ENCODE measurements at regions not wholly inside any gene's neighbourhood (a gene's known extent, or its start where the extent isn't known, plus 50 kb on each side); places are given as distances from the start of the nearest gene placed in this dataset.

GRCh38 chr2:223215254-223215516, 163.2 kb downstream of the KCNE4 start:
- H3K9me3 ChIP-seq, result no peaks in the 10 kb centered on the region
- H3K4me3 ChIP-seq, result no peak overlapping the region
- H3K27ac ChIP-seq, result peak overlapping the region in 3 of 4 donors; percentile 2 to 70 (median 31)
- TF ChIP-seq CTCF (IDR thresholded peaks at IDR 0.05) (no peak), POLR2AphosphoS5 (IDR thresholded peaks at IDR 0.05) (no peak), EP300 (IDR thresholded peaks at IDR 0.05) (no peak), POLR2A (IDR thresholded peaks at IDR 0.05) (no peak)
- intact Hi-C loops (cut with DNase I), result no loop called here
- 50 to 54% methylated on average over 2 of the region's 2 CpGs for WGBS, 2 donors
- peaks cover 0 to 20% (median 17%) of the 10 kb centered on the region in 4 donors for H3K4me1 ChIP-seq
- no peaks in the 10 kb centered on the region for H3K36me3 ChIP-seq
- DNase-seq, result no peak
- no peaks in the 10 kb centered on the region for H3K27me3 ChIP-seq

DNA sequence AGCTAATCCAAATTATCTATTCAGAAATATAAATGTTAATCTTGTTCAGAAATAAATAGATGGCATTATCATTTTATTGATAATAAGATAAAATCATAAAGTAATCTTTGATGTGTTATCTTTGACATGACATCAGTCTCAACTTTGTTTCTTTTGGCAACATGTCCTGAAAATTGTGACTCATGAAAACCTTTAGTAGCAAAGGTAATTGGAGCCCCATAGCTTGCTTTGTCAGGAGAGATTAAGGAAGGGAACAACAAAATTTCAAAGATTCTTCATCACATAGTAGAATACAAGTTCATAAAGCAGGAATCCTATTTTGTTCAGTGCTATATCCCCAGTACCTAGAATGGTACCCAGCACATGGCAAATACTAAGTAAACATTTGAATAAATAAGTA, 165.4 kb downstream of the KCNE4 start:
- DNase-seq, result no peak
- intact Hi-C loops (cut with DNase I), result no loop called here
- H3K27ac ChIP-seq, result no peak overlapping the region
- TF ChIP-seq POLR2AphosphoS5 (IDR thresholded peaks at IDR 0.05) (no peak), CTCF (IDR thresholded peaks at IDR 0.05) (no peak), EP300 (IDR thresholded peaks at IDR 0.05) (no peak), POLR2A (IDR thresholded peaks at IDR 0.05) (no peak)
- no peak overlapping the region for H3K4me3 ChIP-seq
- no peaks in the 10 kb centered on the region for H3K36me3 ChIP-seq
- no peaks in the 10 kb centered on the region for H3K27me3 ChIP-seq
- no peaks in the 10 kb centered on the region for H3K9me3 ChIP-seq
- peaks cover 0 to 20% (median 18%) of the 10 kb centered on the region in 4 donors for H3K4me1 ChIP-seq

DNA sequence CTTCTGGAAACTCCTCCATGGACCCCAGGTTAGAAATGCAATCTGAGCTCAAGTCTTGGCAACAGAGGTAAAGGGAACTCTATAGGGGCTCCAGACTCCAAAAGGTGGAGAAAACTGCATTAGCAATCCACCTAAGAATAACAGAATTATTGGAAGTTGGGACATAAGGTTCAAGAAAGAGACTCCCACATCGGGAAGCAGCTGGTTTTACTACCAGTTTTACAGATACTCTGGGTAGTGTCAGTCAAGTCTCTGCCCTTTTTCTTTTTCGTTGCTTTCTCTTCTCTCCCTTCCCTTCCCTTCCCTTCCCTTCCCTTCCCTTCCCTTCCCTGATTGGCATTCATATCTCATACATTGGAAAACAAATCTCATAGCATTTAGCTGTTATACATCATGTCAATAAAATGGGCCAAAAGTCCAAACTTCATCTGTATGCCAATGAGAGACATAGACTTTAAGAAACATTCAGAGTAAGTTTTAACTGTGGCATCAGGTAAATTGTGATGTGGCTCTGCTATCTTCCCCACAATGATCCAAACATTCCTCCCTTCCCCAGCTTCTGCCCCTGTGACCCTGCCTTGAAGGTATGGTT, 166.7 kb downstream of the KCNE4 start:
- TF ChIP-seq POLR2A (IDR thresholded peaks at IDR 0.05) (no peak), EP300 (IDR thresholded peaks at IDR 0.05) (no peak), CTCF (IDR thresholded peaks at IDR 0.05) (no peak), POLR2AphosphoS5 (IDR thresholded peaks at IDR 0.05) (no peak)
- no peak overlapping the region for H3K27ac ChIP-seq
- peaks cover 0 to 21% (median 18%) of the 10 kb centered on the region in 4 donors for H3K4me1 ChIP-seq
- 47 to 62% methylated on average over 2 of the region's 2 CpGs for WGBS, 2 donors
- H3K36me3 ChIP-seq, result no peaks in the 10 kb centered on the region
- intact Hi-C loops (cut with DNase I), result no loop called here
- no peak overlapping the region for H3K4me3 ChIP-seq
- no peaks in the 10 kb centered on the region for H3K9me3 ChIP-seq
- H3K27me3 ChIP-seq, result no peaks in the 10 kb centered on the region
- no peak for DNase-seq

- Histone ChIP-seq H3K4me1 (peaks cover 0 to 10% (median 7%) of the 10 kb centered on the region in 4 donors), H3K27me3 (no peaks in the 10 kb centered on the region), H3K36me3 (no peaks in the 10 kb centered on the region), H3K9me3 (no peaks in the 10 kb centered on the region), H3K27ac (no peak overlapping the region), H3K4me3 (no peak overlapping the region)
- 75 to 79% methylated on average over 9 of the region's 9 CpGs for WGBS, 2 donors
- TF ChIP-seq CTCF (IDR thresholded peaks at IDR 0.05), result no peak
- no peak for TF ChIP-seq POLR2A (IDR thresholded peaks at IDR 0.05)
- no peak for TF ChIP-seq POLR2AphosphoS5 (IDR thresholded peaks at IDR 0.05)
- TF ChIP-seq EP300 (IDR thresholded peaks at IDR 0.05), result no peak
- no peak for DNase-seq
- intact Hi-C loops (cut with DNase I), result no loop called here
These were observed 168.1 kb downstream of the KCNE4 start for GRCh38 chr2:223219872-223220657.

- Histone ChIP-seq H3K27me3 (no peaks in the 10 kb centered on the region), H3K36me3 (no peaks in the 10 kb centered on the region), H3K27ac (no peak overlapping the region), H3K4me1 (peaks cover 0 to 5% (median 2%) of the 10 kb centered on the region in 4 donors), H3K4me3 (no peak overlapping the region), H3K9me3 (no peaks in the 10 kb centered on the region)
- intact Hi-C loops (cut with DNase I), result no loop called here
- TF ChIP-seq CTCF (IDR thresholded peaks at IDR 0.05) (no peak), POLR2AphosphoS5 (IDR thresholded peaks at IDR 0.05) (no peak), EP300 (IDR thresholded peaks at IDR 0.05) (no peak), POLR2A (IDR thresholded peaks at IDR 0.05) (no peak)
- no peak for DNase-seq
- 54 to 61% methylated on average over 1 of the region's 1 CpG for WGBS, 2 donors
These were observed 168.6 kb downstream of the KCNE4 start for GRCh38 chr2:223220658-223220925.
